Ovary (tissue), 3 donors: ENCODE measurements at regions not wholly inside any gene's neighbourhood (a gene's known extent, or its start where the extent isn't known, plus 50 kb on each side); places are given as distances from the start of the nearest gene placed in this dataset.

Source experiments
- CTCF ChIP-seq, 3 donors: fragments of 450-650 bp in 2 of 3; fragments of 200-600 bp in 1 of 3; IDR thresholded peaks; one replicate each; pipeline versions ENCODE4 v1.5.1 to v1.8.0; 2016 to 2022; ENCODE audit warnings: antibody characterized with exemption in 3 of 3, mild to moderate bottlenecking in 1 of 3
- EP300 ChIP-seq: sonication (generic); formaldehyde crosslinking; IDR thresholded peaks from one replicate; pipeline ENCODE4 v1.6.1; 2017; ENCODE audit warnings: antibody characterized with exemption
- POLR2A ChIP-seq: fragments of 450-650 bp; IDR thresholded peaks from one replicate; pipeline ENCODE4 v1.6.1; 2017; ENCODE audit warnings: antibody characterized with exemption, mild to moderate bottlenecking, moderate library complexity
- donor health status: DM: no; HTN: no; CAD: no.

- TF ChIP-seq CTCF (IDR thresholded peaks at IDR 0.05) (no peak), POLR2A (no peak), EP300 (no peak)
Measured at GRCh38 chr12:107597695-107598410, 87.7 kb upstream of the PWP1 start.
